H9 (cell line): ENCODE measurements at regions not wholly inside any gene's neighbourhood (a gene's known extent, or its start where the extent isn't known, plus 50 kb on each side); places are given as distances from the start of the nearest gene placed in this dataset.

Experiments used
- DNase-seq: peaks from one replicate; pipeline ENCODE4 v3.0.0-alpha.2; 2017
- H2AFZ ChIP-seq: one replicate; pipeline ENCODE4 v1.6.1; 2013; ENCODE audit warnings: mild to moderate bottlenecking, low read length, control low read depth, moderate library complexity
- H2AK5ac ChIP-seq: 2 replicates; pipeline ENCODE4 v1.6.1; 2013; ENCODE audit warnings: low read length, control low read depth, mixed read lengths; ENCODE audit not compliant: insufficient read length
- H2BK120ac ChIP-seq: one replicate; pipeline ENCODE4 v1.6.1; 2013; ENCODE audit warnings: low read depth, mild to moderate bottlenecking, low read length, control low read depth, inconsistent platforms; ENCODE audit not compliant: poor library complexity, severe bottlenecking
- H2BK12ac ChIP-seq: 2 replicates; pipeline ENCODE4 v1.6.1; 2013; ENCODE audit warnings: low read length, control low read depth, mixed read lengths, low read depth; ENCODE audit not compliant: insufficient read length
- H2BK15ac ChIP-seq: 2 replicates; pipeline ENCODE4 v1.6.1; 2013; ENCODE audit warnings: low read depth, low read length, control low read depth
- H2BK20ac ChIP-seq: one replicate; pipeline ENCODE4 v1.6.1; 2013; ENCODE audit warnings: low read depth, mild to moderate bottlenecking, low read length, control low read depth, inconsistent platforms; ENCODE audit not compliant: poor library complexity, severe bottlenecking
- H2BK5ac ChIP-seq: 2 replicates; pipeline ENCODE4 v1.6.1; 2013; ENCODE audit warnings: low read length, control low read depth, mixed read lengths; ENCODE audit not compliant: insufficient read length
- H3K14ac ChIP-seq: 2 replicates; pipeline ENCODE4 v1.6.1; 2013; ENCODE audit warnings: low read length, control low read depth; ENCODE audit not compliant: insufficient read depth
- H3K18ac ChIP-seq: 2 replicates; pipeline ENCODE4 v1.6.1; 2013; ENCODE audit warnings: low read depth, mild to moderate bottlenecking, mixed read lengths, low read length, control low read depth; ENCODE audit not compliant: insufficient read length
- H3K23ac ChIP-seq: 2 replicates; pipeline ENCODE4 v1.6.1; 2013; ENCODE audit warnings: low read length, control low read depth, mixed read lengths, low read depth; ENCODE audit not compliant: insufficient read length
- H3K23me2 ChIP-seq: 2 replicates; pipeline ENCODE4 v1.6.1; 2013; ENCODE audit warnings: low read depth, mild to moderate bottlenecking, mixed read lengths, low read length, control low read depth; ENCODE audit not compliant: insufficient read length, poor library complexity, severe bottlenecking
- H3K27ac ChIP-seq: 2 replicates; pipeline ENCODE4 v1.5.1; 2013; ENCODE audit warnings: low read length, control low read depth, mixed read lengths, low read depth; ENCODE audit not compliant: insufficient read length
- H3K27me3 ChIP-seq: 2 replicates; pipeline ENCODE4 v1.6.1; 2013; ENCODE audit warnings: low read length, control low read depth, inconsistent platforms; ENCODE audit not compliant: insufficient read depth
- H3K4ac ChIP-seq: 2 replicates; pipeline ENCODE4 v1.6.1; 2013; ENCODE audit warnings: low read depth, mild to moderate bottlenecking, control low read depth, inconsistent platforms, low read length, moderate library complexity
- H3K4me1 ChIP-seq: 2 replicates; pipeline ENCODE4 v1.6.1; 2013; ENCODE audit warnings: low read length, control low read depth, inconsistent platforms; ENCODE audit not compliant: insufficient read depth
- H3K4me2 ChIP-seq: 2 replicates; pipeline ENCODE4 v1.6.1; 2013; ENCODE audit warnings: low read length, control low read depth, mixed read lengths; ENCODE audit not compliant: insufficient read length, insufficient read depth
- H3K56ac ChIP-seq: 2 replicates; pipeline ENCODE4 v1.6.1; 2013; ENCODE audit warnings: low read depth, mild to moderate bottlenecking, mixed read lengths, low read length, control low read depth; ENCODE audit not compliant: insufficient read length
- H3K79me1 ChIP-seq: 2 replicates; pipeline ENCODE4 v1.6.1; 2013; ENCODE audit warnings: low read depth, mild to moderate bottlenecking, moderate library complexity, low read length, control low read depth, inconsistent platforms; ENCODE audit not compliant: insufficient read depth, poor library complexity, severe bottlenecking
- H3K79me2 ChIP-seq: 2 replicates; pipeline ENCODE4 v1.6.1; 2013; ENCODE audit warnings: low read length, control low read depth, inconsistent platforms; ENCODE audit not compliant: insufficient read depth
- H3K9ac ChIP-seq: 2 replicates; pipeline ENCODE4 v1.6.1; 2013; ENCODE audit warnings: low read length, control low read depth, mixed read lengths; ENCODE audit not compliant: insufficient read length; ENCODE audit errors: extremely low read depth
- H3K9me3 ChIP-seq: one replicate; pipeline ENCODE4 v1.6.1; 2013; ENCODE audit warnings: low read depth, low read length, inconsistent platforms; ENCODE audit not compliant: control insufficient read depth
- H3T11ph ChIP-seq: one replicate; pipeline ENCODE4 v1.6.1; 2013; ENCODE audit warnings: mild to moderate bottlenecking, low read length, control low read depth, inconsistent platforms
- H4K20me1 ChIP-seq: one replicate; pipeline ENCODE4 v1.6.1; 2013; ENCODE audit not compliant: control insufficient read depth, insufficient read length, insufficient read depth
- H4K5ac ChIP-seq: 2 replicates; pipeline ENCODE4 v1.6.1; 2013; ENCODE audit warnings: low read depth, mild to moderate bottlenecking, mixed read lengths, low read length, control low read depth; ENCODE audit not compliant: insufficient read length
- H4K8ac ChIP-seq: replicated peaks from 2 replicates; pipeline ENCODE4 v1.6.1; 2013; ENCODE audit warnings: low read length, control low read depth, mixed read lengths, low read depth; ENCODE audit not compliant: insufficient read length
- H4K91ac ChIP-seq: 2 replicates; pipeline ENCODE4 v1.6.1; 2013; ENCODE audit warnings: low read depth, mild to moderate bottlenecking, moderate library complexity, mixed read lengths, low read length, control low read depth; ENCODE audit not compliant: insufficient read length
- H3K27ac Mint-ChIP-seq, 3 experiments: 2 replicates in 2 of 3; 3 replicates in 1 of 3; pipeline ENCODE4 v1.8.0; 2020 to 2021; ENCODE audit warnings: mixed read lengths in 3 of 3, mild to moderate bottlenecking in 1 of 3, moderate library complexity in 1 of 3
- H3K27me3 Mint-ChIP-seq: 2 replicates; pipeline ENCODE4 v1.8.0; 2021; ENCODE audit warnings: low read depth, mild to moderate bottlenecking, moderate library complexity, mixed read lengths
- H3K36me3 Mint-ChIP-seq, 3 experiments: 2 replicates in 2 of 3; 3 replicates in 1 of 3; pipeline ENCODE4 v1.8.0; 2020 to 2021; ENCODE audit warnings: low read depth in 3 of 3, mixed read lengths in 3 of 3; ENCODE audit not compliant: insufficient read depth in 1 of 3
- H3K4me1 Mint-ChIP-seq, 2 experiments: 2 replicates each; pipeline ENCODE4 v1.8.0; 2020; ENCODE audit warnings: mixed read lengths in 2 of 2
- H3K4me3 Mint-ChIP-seq, 2 experiments: 2 replicates in 1 of 2; 3 replicates in 1 of 2; pipeline ENCODE4 v1.8.0; 2020 to 2021; ENCODE audit warnings: mild to moderate bottlenecking in 2 of 2, mixed read lengths in 2 of 2, moderate library complexity in 1 of 2
- H3K9me3 Mint-ChIP-seq, 2 experiments: 2 replicates in 1 of 2; 3 replicates in 1 of 2; pipeline ENCODE4 v1.8.0; 2020; ENCODE audit warnings: mild to moderate bottlenecking in 2 of 2, mixed read lengths in 2 of 2, moderate library complexity in 1 of 2
- WGBS: extraction: QIAGEN DNeasy Blood & Tissue Kit; methylation state at CpG from one replicate; pipeline ENCODE4 v1.1.7; 2013; ENCODE audit warnings: missing lambda C conversion rate, low lambda C conversion rate, mixed read lengths; ENCODE audit not compliant: insufficient read length; ENCODE audit errors: extremely low coverage; 5-methylcytosine and 5-hydroxymethylcytosine counted together
- TF ChIP-seq, protein P1 (sequence below): fragments of 200-600 bp; sonication (generic); conservative IDR thresholded peaks from 3 replicates; pipeline ENCODE4 v1.8.0; 2021; ENCODE audit warnings: antibody characterized with exemption, mild to moderate bottlenecking

DNA sequence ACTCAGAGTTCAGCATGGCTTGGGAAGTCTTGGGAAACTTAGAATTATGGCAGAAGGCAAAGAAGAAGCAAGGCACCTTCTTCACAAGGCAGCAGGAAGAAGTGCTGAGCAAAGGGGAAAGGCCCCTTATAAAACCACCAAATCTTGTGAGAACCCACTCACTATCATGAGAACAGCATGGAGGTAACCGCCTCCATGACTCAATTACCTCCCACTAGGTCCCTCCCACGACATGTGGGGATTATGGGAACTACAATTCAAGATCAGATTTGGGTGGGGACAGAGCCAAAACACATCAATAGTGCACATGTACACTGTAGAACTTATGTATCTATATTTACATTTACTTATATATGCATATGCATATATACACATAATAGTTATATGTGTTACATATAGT lies 565.3 kb upstream of the NR2F2 start:
- H2BK20ac ChIP-seq: no peak overlapping the region
- H2BK15ac ChIP-seq: no peak overlapping the region
- TF ChIP-seq, protein P1, sequence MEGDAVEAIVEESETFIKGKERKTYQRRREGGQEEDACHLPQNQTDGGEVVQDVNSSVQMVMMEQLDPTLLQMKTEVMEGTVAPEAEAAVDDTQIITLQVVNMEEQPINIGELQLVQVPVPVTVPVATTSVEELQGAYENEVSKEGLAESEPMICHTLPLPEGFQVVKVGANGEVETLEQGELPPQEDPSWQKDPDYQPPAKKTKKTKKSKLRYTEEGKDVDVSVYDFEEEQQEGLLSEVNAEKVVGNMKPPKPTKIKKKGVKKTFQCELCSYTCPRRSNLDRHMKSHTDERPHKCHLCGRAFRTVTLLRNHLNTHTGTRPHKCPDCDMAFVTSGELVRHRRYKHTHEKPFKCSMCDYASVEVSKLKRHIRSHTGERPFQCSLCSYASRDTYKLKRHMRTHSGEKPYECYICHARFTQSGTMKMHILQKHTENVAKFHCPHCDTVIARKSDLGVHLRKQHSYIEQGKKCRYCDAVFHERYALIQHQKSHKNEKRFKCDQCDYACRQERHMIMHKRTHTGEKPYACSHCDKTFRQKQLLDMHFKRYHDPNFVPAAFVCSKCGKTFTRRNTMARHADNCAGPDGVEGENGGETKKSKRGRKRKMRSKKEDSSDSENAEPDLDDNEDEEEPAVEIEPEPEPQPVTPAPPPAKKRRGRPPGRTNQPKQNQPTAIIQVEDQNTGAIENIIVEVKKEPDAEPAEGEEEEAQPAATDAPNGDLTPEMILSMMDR: no peak
- H2BK5ac ChIP-seq: no peak overlapping the region
- H3K4me1 ChIP-seq: no peaks in the 10 kb centered on the region
- Mint-ChIP-seq H3K9me3 (no peaks in the 10 kb centered on the region; a peak in 1 of 5 replicates), H3K4me3 (no peak overlapping the region), H3K27ac (no peak overlapping the region), H3K4me1 (peaks cover 2 to 10% of the 10 kb centered on the region in 2 experiments), H3K36me3 (no peaks in the 10 kb centered on the region), H3K27me3 (peaks cover 7% of the 10 kb centered on the region)
- no peak overlapping the region for H2AK5ac ChIP-seq
- no peak overlapping the region for H3K27ac ChIP-seq
- H3K79me2 ChIP-seq: no peaks in the 10 kb centered on the region
- H2BK12ac ChIP-seq: no peak overlapping the region
- no peak overlapping the region for H3K56ac ChIP-seq
- H3K23ac ChIP-seq: no peak overlapping the region
- no peak overlapping the region for H3K14ac ChIP-seq
- no peak overlapping the region for H3K18ac ChIP-seq
- no peak overlapping the region for H2BK120ac ChIP-seq
- H4K91ac ChIP-seq: no peak overlapping the region
- no peaks in the 10 kb centered on the region for H4K20me1 ChIP-seq
- no peak overlapping the region for H2AFZ ChIP-seq
- no peak overlapping the region for H3K4ac ChIP-seq
- no peak overlapping the region for H4K5ac ChIP-seq
- no peak for DNase-seq
- H3K23me2 ChIP-seq: no peaks in the 10 kb centered on the region
- H3T11ph ChIP-seq: no peak overlapping the region
- H4K8ac ChIP-seq: no peak overlapping the region
- H3K4me2 ChIP-seq: no peak overlapping the region
- H3K9ac ChIP-seq: no peak overlapping the region
- no peaks in the 10 kb centered on the region for H3K27me3 ChIP-seq
- no peaks in the 10 kb centered on the region for H3K9me3 ChIP-seq
- H3K79me1 ChIP-seq: no peaks in the 10 kb centered on the region
- no CpG with 5 or more reads among the region's 2 CpGs for WGBS
